GM10266 (cell line): ENCODE measurements at regions not wholly inside any gene's neighbourhood (a gene's known extent, or its start where the extent isn't known, plus 50 kb on each side); places are given as distances from the start of the nearest gene placed in this dataset.

Experiments used
- DNase-seq: peaks from one replicate; pipeline ENCODE4 v3.0.0; 2012; ENCODE audit errors: extremely low spot score
- TF ChIP-seq, protein P1 (sequence below): IDR thresholded peaks from 2 replicates; pipeline ENCODE4 v1.5.1; 2012; ENCODE audit warnings: mild to moderate bottlenecking, low read depth; ENCODE audit not compliant: control insufficient read depth, insufficient read depth; ENCODE audit errors: missing control alignments

DNA sequence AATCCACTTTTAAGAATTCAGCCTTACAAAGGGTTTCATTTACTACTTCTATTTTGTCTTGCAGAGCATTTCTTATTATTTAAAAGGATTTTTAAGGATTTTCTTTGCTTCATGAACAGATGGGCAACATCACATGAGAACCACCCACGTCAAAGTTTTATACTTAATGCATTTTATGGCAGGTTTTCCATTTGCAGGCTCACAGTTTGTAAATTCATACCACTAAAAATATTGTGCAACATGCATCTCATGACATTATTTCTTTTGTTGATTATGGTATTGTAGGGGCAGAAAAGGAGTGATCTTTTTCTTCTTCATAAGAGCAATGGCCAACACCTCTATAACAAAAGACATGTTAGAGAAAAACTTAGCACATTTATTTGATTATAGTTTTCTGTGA is 554.0 kb upstream of the SPRY2 start:
- no peak for DNase-seq
- TF ChIP-seq, protein P1, sequence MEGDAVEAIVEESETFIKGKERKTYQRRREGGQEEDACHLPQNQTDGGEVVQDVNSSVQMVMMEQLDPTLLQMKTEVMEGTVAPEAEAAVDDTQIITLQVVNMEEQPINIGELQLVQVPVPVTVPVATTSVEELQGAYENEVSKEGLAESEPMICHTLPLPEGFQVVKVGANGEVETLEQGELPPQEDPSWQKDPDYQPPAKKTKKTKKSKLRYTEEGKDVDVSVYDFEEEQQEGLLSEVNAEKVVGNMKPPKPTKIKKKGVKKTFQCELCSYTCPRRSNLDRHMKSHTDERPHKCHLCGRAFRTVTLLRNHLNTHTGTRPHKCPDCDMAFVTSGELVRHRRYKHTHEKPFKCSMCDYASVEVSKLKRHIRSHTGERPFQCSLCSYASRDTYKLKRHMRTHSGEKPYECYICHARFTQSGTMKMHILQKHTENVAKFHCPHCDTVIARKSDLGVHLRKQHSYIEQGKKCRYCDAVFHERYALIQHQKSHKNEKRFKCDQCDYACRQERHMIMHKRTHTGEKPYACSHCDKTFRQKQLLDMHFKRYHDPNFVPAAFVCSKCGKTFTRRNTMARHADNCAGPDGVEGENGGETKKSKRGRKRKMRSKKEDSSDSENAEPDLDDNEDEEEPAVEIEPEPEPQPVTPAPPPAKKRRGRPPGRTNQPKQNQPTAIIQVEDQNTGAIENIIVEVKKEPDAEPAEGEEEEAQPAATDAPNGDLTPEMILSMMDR: no peak

DNA sequence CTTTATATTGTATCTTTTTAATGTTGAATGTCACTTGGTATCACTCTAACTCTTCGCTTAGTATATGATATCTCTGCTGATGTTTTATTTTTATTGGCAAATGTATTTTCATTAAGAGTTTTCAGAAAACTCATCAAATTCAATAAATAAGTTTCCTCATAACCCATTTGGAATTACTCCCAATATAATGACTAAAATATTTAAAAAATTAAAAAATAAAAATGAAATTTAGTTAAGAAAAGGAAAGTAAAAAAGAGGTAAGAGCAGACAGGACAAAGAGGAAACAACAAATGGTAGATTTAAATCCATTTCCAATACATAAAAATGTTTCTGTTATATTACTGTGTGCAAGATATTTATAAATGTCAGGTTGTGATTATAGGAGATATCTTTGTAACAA is 548.9 kb upstream of the SPRY2 start:
- DNase-seq: no peak
- TF ChIP-seq, protein P1: no peak

DNA sequence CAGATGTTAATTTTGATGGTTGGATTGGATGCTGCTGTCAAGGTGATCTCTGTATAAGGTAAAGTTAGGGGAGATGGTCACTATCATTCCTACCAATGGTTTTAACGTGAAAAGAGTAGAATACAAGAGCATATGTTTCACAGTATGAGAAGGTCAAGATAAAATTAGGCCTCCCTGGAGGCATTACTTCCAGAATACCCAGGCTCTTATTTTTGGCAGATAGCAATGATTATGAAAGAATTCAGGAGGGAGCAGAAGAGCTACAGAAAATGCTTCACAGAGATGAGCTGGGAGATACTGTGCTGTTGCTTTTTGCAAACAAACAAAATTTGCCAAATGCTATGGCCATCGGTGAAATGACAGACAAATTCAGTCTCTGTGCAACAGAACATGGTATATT is 547.5 kb upstream of the SPRY2 start:
- TF ChIP-seq, protein P1: no peak
- no peak for DNase-seq

DNA sequence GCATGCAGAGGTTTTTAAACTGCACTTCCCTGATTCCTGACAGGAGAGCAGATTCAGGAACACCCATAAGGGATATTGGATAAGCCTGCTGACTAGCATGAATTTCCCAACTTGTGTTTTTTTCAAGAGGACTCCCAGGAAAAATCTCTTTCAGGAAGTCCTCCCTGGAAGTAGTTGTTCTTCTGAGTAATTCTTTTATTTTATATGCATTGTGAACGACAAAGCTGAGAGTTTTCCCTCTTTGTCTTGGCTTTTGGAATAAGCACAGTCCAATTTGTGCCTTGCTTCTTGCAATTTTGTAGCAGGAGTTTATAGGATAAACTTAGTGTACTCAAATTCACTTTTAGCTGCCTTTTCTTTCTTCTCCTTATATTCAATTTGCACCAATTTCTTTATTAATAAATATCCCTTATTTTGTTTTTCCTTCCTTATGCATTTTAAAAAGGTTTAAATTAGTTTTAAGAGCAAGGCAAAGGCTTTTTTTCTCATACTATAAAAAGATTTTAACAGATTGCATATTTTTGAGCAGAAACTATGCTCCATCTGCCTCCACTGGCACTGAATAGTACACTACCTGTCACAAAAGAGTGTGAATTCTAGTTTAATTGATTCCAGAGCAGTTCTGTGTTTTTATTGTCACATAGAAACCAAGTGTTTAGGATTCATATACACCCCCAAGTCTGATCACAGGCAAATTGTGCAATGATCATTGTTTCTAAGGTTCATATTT is 543.3 kb upstream of the SPRY2 start:
- TF ChIP-seq, protein P1: no peak
- no peak for DNase-seq

DNA sequence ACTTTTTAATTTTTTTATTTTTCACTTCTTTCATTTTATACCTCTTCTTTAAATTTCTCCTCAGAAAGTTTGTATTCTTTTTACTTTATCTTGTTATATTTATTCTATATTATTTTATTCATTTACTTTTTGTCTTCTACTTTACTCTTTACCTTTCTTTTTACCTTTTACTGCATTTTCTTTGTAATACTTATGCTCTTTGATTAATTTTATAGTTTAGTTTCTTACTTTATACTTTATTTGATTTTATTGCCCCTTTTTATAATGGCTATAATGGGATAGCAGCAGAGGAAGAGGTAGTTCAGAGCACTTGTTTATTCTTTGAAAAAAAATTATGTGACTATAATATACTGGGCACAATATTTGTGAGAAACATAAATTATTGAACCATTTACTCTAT is 542.6 kb upstream of the SPRY2 start:
- DNase-seq: no peak
- TF ChIP-seq, protein P1: no peak

DNA sequence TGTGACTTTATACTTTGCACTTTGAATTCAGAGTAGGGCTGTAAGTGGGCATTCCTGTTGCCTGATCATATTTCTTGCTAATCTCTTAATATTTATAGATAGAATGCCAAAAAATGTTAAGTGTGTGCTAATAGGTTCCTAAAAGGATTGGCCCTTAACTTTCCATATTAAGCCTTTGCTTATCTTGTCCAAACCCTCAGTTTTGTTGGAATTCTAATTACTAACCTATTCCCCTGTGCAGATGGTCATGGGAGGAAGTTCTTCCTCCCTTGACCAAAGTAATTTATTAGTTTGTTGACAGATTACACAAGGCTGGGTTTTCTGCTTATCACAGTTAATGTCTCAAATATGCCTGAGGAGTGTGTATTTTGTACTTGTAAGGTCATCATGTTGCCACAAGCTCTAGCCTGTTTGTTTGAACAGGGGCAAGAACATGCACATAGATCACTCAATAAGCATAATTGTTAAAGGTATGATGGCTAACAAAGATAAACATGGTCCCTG is 541.1 kb upstream of the SPRY2 start:
- no peak for DNase-seq
- TF ChIP-seq, protein P1: no peak

DNA sequence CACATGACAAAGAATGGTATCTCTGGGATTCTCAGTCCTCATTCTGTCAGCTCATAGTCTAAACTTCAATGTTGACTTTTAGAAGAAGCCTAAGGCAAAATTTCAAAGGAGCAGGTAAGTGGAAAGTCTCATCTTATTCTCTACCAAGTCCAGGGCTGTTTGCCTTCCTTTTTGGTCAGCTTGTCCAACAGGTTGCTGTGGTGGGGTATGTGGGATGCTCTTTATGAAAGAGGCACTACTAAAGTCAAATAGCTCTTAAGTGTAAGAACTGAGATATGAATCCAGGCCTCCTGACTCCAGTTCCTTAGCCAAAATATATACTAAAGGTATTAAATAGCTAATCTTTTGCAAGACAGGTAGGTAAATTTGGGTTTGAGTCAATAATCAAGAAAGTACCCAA is 540.6 kb upstream of the SPRY2 start:
- TF ChIP-seq, protein P1: no peak

More for the DNA sequence above, 540.6 kb upstream of the SPRY2 start:
- no peak for DNase-seq
